Heart left ventricle (tissue), 13 donors: ENCODE measurements at regions not wholly inside any gene's neighbourhood (a gene's known extent, or its start where the extent isn't known, plus 50 kb on each side); places are given as distances from the start of the nearest gene placed in this dataset.

Experiments used
- CTCF ChIP-seq, 12 donors: fragments of 200-600 bp; sonication (generic) in 4 of 12; IDR thresholded peaks; one replicate each; pipeline versions ENCODE4 v1.5.0 to v1.8.0; 2018 to 2022; ENCODE audit warnings: antibody characterized with exemption in 12 of 12, mild to moderate bottlenecking in 5 of 12
- POLR2A ChIP-seq, 2 donors: fragments of 450-650 bp; IDR thresholded peaks; one replicate each; pipeline ENCODE4 v1.6.1; 2017; ENCODE audit warnings: antibody characterized with exemption in 2 of 2, mild to moderate bottlenecking in 2 of 2, moderate library complexity in 2 of 2
- donor health status: ischemic (EF 13 %, LVEDD 7.1; RV severe dilation, severe dysfunction).
- donor health status: DM: no; HTN: yes; CAD: no.
- donor health status: DM: no; HTN: no; CAD: no.
- donor health status: ischemic (EF 25% LVEDD 6.9; RV normal size, moderate dysfunction).
- donor health status: ischemic (EF 25% LVEDD 5.7; RV mildly dilated, moderate dysfunction).
- donor health status: ischemic (EF 35%, LVEDD 5.7; RV mildly dilated, moderate dysfunction).
- donor health status: nonischemic (EF 11% LVEDD 7.7; RV severe dilation, severe dysfunction).
- donor health status: DM: yes; HTN: yes; CAD: no.
- donor health status: PGD.
- donor health status: ischemic (EF 29% LVEDD 5.4; RV normal size, mild dysfunction).
- donor health status: nonischemic (EF 23%, LVEDD 6.1; RV moderate dilation, normal function).

GRCh38 chr14:38629412-38629811 is 373.5 kb upstream of the CLEC14A start:
- TF ChIP-seq CTCF (IDR thresholded peaks at IDR 0.05) (no peak), POLR2A (IDR thresholded peaks at IDR 0.05) (no peak)
